GM21390 (cell line): ENCODE measurements at regions not wholly inside any gene's neighbourhood (a gene's known extent, or its start where the extent isn't known, plus 50 kb on each side); places are given as distances from the start of the nearest gene placed in this dataset.
"Not testable (repeated sequence)": the region's sequence is repeated elsewhere in the genome, so short reads cannot be mapped to it uniquely, and the experiment has no call there.

Source experiments
- ATAC-seq: cut with Tn5 transposase; IDR thresholded peaks from one replicate; pipeline ENCODE4 v1.9.1; 2021; ENCODE audit not compliant: unreplicated experiment

GRCh38 chr7:67301667-67302066 is 305.0 kb downstream of the TYW1 start:
- no peak for ATAC-seq

GRCh38 chr7:67302113-67303039 is 305.7 kb downstream of the TYW1 start:
- peak; percentile 85 for ATAC-seq

DNA sequence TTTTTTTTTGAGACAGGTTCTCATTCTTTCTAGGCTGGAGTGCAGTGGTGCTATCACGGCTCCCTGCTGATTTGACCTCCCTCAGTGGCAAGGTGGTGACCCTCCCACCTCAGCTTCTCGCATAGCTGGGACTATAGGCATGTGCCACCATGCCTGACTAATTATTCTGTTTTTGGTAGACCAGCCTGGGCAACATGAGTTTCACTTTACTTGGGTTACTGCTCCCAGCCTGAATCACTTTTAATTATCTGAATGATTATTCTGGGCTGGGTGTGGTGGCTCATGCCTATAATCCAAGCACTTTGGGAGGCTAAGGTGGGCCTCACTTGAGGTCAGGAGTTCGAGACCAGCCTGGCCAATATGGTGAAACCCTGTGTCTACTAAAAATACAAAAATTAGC is 308.2 kb downstream of the TYW1 start:
- ATAC-seq: not testable (repeated sequence)

GRCh38 chr7:67306331-67306730 is 309.7 kb downstream of the TYW1 start:
- no peak for ATAC-seq

DNA sequence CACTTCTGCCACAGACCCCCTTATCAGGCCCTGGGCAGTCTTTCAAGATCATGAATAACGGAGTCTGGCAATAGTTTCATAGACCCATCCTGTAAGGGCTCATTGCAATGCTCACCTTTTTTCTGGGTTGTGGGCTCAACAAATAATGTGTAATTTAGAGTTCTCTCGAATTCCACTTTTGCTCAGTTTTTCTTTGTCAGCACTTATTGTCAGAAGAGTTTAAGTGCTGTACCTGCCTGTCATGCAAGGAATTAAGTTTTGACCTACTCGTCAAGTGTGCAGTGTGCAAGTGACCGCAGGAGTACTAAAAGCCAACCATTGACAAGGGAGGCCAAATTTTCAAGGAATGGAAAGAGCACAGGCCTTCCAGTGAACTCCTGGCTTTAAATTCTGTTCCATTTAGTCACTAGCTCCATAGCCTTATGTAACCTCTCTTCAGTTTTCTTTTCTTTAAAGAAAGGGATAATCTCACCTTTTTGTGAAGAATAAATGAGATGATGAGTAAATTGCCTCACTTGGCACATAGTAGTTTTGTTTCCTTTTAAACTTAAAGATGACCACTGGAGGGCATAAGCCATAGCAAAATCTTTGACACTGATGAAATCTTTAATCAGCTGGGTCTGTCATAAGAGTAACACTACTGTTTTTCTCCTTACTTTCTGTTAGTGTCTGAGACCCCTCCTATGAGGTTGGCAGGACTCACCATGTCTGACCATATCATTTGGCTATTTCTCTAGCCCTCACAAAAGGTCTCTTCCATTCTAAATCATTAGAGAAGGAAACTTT is 313.3 kb downstream of the TYW1 start:
- ATAC-seq: no peak

GRCh38 chr7:67311901-67312300 is 315.3 kb downstream of the TYW1 start:
- no peak for ATAC-seq

GRCh38 chr7:67313213-67313612 is 316.6 kb downstream of the TYW1 start:
- ATAC-seq: no peak

- ATAC-seq: not testable (repeated sequence)
Measured at GRCh38 chr7:67316902-67317301, 320.3 kb downstream of the TYW1 start.

DNA sequence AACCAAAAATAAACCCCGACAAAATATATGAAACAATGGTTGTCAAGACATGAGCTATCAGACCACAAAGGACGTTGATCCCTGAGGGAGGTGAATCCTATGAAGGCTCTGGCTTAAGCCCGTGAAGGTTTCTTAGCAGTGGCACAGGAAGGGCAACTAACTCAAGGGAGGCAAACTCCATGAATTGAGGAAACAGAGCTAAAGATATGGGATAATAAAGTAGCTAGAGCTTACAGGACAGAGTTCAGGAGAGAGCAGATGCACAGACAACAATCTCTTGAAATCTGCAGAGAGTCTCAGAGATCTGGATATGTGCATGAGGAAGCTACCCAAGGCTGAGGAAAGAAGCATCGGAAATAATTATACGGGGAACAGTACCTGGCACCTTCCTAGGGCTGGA is 331.6 kb downstream of the TYW1 start:
- not testable (repeated sequence) for ATAC-seq

DNA sequence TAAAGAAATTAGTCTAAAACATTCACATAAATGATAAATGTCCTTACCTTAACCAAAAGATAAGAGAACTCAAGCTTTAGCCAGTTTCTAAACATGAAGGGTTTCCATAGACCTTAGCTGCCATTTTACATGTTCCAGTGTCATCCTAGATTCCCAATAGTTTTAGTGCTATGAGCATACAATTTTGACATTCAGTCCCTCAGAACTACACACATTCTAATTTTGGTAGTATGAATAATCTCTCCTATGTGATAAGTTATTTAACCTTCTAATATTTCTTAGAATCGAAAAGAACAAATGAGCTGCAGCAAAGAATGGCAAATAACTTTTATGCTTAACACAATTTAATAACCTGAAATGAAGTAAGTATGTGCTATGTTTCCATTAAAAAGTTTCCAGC is 338.5 kb downstream of the TYW1 start:
- ATAC-seq: not testable (repeated sequence)

GRCh38 chr7:67335663-67336062 is 339.0 kb downstream of the TYW1 start:
- ATAC-seq: not testable (repeated sequence)

GRCh38 chr7:67338545-67338944 is 341.9 kb downstream of the TYW1 start:
- not testable (repeated sequence) for ATAC-seq

GRCh38 chr7:67341153-67341768 is 344.6 kb downstream of the TYW1 start:
- no peak for ATAC-seq

GRCh38 chr7:67343114-67343513 is 346.5 kb downstream of the TYW1 start:
- no peak for ATAC-seq

GRCh38 chr7:67343572-67343971 is 346.9 kb downstream of the TYW1 start:
- ATAC-seq: no peak

DNA sequence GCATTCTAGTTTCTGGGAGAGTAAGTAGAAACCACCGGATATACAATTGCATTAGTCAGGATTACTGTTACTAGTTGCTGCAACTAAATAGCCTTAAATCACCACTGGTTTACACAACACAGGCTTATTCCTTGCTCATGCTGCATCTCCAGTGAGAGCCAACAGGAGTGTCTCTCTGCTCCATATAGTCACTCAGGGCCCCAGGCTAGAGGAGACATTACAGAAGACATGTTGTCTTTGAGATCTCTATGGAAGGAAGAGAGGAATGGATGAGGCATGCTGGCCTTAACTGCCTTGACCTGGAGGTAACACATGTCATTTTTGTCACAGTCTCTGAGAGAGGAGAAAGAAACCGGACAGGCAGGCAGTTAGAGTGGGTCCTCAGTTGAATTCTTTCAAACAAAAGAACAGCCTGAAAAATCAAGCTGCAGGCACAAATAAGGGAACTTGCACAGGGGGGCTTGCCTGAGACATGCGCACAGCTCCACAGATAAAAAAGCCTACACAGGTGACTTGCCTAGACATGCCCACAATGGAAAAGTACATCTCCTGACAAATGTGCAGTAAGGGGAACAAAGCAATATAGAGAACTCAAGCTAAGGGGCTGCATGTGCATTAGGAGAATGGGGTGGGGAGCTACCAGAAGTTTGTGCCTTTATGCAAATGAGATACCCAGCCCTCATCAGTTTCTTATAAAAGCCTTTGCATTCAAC is 348.0 kb downstream of the TYW1 start:
- ATAC-seq: no peak

DNA sequence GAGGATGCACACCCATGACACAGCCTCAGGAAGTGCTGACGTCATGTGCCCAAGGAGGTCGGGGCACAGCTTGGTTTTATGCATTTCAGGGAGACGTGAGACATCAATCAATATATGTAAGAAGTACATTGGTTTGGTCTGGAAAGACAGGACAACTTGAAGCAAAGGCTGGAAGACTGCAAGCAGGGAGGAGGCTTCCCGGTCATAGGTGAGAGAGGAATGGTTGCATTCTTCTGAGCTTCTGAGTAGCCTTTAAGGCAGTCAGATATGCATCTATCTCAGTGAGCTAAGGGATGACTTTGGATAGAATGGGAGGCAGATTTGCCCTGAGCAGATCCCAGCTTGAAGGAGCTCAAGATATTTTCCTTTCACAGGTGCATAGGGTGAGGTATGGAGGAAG is 349.5 kb downstream of the TYW1 start:
- ATAC-seq: no peak

DNA sequence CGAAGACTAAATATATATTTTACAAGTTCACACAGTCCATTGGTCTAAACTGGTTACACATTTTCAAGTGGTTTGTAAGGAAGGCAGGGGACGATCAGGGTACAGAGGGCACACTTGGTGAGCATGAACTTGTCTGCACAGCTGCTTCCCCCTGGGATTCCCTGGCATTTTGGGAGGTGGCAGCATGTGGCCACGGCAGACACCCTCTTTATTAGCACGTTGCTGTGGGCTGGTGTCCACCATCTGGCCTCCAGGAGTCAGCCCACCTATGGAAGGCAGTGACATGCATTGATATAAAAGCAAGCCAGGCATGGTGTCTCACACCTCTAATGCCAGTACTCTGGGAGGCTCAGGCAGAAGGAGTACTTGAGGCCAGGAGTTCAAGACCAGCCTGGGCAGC is 350.2 kb downstream of the TYW1 start:
- ATAC-seq: no peak

- ATAC-seq: no peak
Measured at GRCh38 chr7:67348171-67348570, 351.5 kb downstream of the TYW1 start.

DNA sequence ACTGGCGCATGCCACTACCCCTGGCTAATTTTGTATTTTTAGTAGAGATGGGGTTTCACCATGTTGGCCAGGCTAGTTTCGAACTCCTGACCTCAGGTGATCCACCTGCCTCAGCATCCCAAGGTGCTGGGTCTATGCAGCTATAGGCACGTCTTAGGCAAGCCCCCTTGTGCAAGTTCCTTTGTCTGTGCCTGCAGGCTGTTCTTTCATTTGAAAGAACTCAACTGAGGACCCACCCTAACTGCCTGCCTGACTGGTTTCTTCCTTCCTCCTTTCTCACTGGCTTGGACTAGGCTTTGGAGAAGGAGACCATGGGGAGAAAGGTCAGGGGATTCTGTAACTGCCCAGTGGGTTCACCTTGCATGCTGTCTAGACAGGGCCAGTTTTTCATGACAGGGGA is 361.0 kb downstream of the TYW1 start:
- not testable (repeated sequence) for ATAC-seq

DNA sequence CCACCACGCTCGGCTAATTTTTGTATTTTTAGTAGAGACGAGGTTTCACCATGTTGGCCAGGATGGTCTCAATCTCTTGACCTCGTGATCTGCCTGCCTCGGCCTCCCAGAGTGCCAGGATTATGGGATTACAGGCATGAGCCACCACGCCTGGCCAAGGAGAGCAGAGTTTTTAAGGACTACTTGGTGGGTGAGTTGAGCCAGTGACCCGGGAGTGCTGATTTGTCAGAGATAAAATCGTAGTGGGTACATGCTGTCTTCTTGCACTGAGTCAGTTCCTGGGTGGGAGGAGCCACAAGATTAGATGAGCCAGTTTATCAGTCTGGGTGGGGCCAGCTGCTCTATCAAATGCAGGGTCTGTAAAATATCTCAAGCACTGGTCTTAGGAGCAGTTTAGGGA is 361.7 kb downstream of the TYW1 start:
- not testable (repeated sequence) for ATAC-seq
